A673 (cell line): ENCODE measurements at regions not wholly inside any gene's neighbourhood (a gene's known extent, or its start where the extent isn't known, plus 50 kb on each side); places are given as distances from the start of the nearest gene placed in this dataset.

Experiments
- CTCF ChIP-seq: fragments of 300-800, 200-600 bp; sonication (generic); conservative IDR thresholded peaks from 2 replicates; pipeline ENCODE4 v1.5.1; 2017; ENCODE audit warnings: low read depth, mild to moderate bottlenecking, antibody characterized with exemption, low read length, moderate library complexity, mixed read lengths
- EZH2 ChIP-seq: fragments of 200-600 bp; sonication (generic); IDR thresholded peaks from 2 replicates; pipeline ENCODE4 v1.6.1; 2017; ENCODE audit warnings: borderline replicate concordance, low read depth, mild to moderate bottlenecking, mixed read lengths, antibody characterized with exemption, low read length; ENCODE audit not compliant: poor library complexity, severe bottlenecking

GRCh38 chr17:45653616-45654015 is 130.5 kb upstream of the CRHR1 start:
- no peak for TF ChIP-seq CTCF
- no peak for TF ChIP-seq EZH2
